Posterior cingulate gyrus (tissue), 11 donors: ENCODE measurements at regions not wholly inside any gene's neighbourhood (a gene's known extent, or its start where the extent isn't known, plus 50 kb on each side); places are given as distances from the start of the nearest gene placed in this dataset.
"Not testable (repeated sequence)": the region's sequence is repeated elsewhere in the genome, so short reads cannot be mapped to it uniquely, and the experiment has no call there.

Experiments used
- DNase-seq, 10 donors: peaks; one replicate each; pipeline versions ENCODE4 v3.0.0 to v3.0.0-alpha.2; 2020 to 2021; ENCODE audit warnings: mixed read lengths in 3 of 10
- intact Hi-C: fragments of 100-400 bp; cut with DNase I; formaldehyde crosslinking; loops from one replicate; pipeline ENCODE4 v1.15.1; 2023

- DNase-seq = peak in 3 of 10 donors; percentile 24 to 75 (median 61)
- intact Hi-C loops = no loop called here
These were observed 217.9 kb downstream of the VAPA start for GRCh38 chr18:10131460-10132395.

GRCh38 chr18:10133516-10133915 lies 219.7 kb downstream of the VAPA start:
- peak in 1 of 10 donors; percentile 21 for DNase-seq
- intact Hi-C loops = no loop called here

DNA sequence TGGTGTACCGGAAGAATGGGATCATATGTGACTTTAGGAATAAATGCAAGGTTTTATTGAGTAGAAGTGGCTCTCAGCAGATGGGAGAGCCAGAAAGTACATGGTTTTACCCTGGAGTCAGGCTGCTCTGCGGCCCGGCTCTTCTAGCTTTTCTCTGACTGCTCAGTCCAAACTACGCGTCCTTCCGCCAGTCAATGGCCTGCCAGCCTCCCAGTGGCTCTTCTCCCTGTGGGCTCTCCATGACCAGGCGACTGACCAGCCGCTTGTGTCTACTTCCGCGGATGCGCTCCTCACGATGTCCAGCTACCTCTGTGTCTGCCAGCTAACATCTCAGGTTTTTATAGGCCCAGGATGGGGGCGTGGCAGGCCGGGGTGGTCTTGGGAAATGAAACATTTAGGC lies 220.4 kb downstream of the VAPA start:
- intact Hi-C loops = no loop called here
- DNase-seq = peak in 1 of 10 donors; percentile 79

- intact Hi-C loops, DNase-seq: not testable (repeated sequence)
These were observed 220.9 kb downstream of the VAPA start for GRCh38 chr18:10134749-10135148.

GRCh38 chr18:10135302-10135926 lies 221.6 kb downstream of the VAPA start:
- DNase-seq = no peak

GRCh38 chr18:10138719-10139118 lies 224.9 kb downstream of the VAPA start:
- intact Hi-C loops = no loop called here
- DNase-seq = no peak

More at GRCh38 chr18:10135302-10135926, 221.6 kb downstream of the VAPA start:
- intact Hi-C loops = no loop called here

GRCh38 chr18:10139783-10140410 lies 226.1 kb downstream of the VAPA start:
- no peak for DNase-seq
- intact Hi-C loops = no loop called here

GRCh38 chr18:10140461-10141282 lies 226.9 kb downstream of the VAPA start:
- DNase-seq = no peak
- intact Hi-C loops = no loop called here

- intact Hi-C loops = no loop called here
- DNase-seq = no peak
These were observed 227.7 kb downstream of the VAPA start for GRCh38 chr18:10141559-10141958.

GRCh38 chr18:10142056-10142455 lies 228.2 kb downstream of the VAPA start:
- intact Hi-C loops = no loop called here
- DNase-seq = no peak

- intact Hi-C loops = no loop called here
- DNase-seq = no peak
These were observed 228.8 kb downstream of the VAPA start for GRCh38 chr18:10142496-10143160.

- intact Hi-C loops = no loop called here
- DNase-seq = no peak
These were observed 229.8 kb downstream of the VAPA start for GRCh38 chr18:10143596-10143995.

DNA sequence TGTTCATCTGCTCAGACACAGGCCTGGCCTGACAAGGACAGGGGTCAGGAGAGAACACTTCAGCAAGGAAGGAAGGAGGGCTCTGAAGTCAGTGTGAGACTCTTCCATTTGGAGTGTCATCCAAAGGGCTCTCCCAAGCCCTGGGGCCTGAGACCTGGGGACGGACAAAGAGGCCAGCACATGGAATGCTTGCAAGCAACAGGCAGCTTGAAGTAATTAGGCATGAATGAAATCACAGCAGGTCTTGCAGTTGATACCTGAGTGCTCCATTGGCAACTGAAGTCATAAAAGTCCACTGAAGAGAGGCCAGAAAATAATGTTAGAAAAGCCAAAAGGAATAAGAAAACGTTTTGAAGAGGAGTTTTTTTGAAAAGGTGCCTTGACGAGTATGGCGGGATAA lies 231.7 kb downstream of the VAPA start:
- no peak for DNase-seq
- intact Hi-C loops = no loop called here

DNA sequence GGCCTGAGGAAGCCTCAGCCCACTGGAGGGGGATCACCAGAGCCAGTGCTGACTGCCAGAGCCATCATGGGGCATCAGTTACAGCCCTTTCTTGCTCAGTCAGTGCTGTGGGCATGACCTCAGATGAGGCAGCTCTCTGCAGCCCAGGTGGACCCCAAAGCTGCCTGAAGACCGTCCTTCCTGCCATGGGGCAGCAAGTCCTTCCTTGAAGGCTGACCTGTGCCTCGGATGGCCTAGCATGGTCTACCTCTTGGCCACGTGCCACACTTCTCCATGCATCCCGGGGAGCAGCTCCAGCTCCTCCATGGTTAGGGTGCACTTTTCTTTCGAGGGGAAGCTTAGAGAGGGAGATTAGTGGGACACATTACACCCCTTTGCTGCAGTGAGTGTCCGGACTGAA lies 233.4 kb downstream of the VAPA start:
- intact Hi-C loops = no loop called here
- no peak for DNase-seq

DNA sequence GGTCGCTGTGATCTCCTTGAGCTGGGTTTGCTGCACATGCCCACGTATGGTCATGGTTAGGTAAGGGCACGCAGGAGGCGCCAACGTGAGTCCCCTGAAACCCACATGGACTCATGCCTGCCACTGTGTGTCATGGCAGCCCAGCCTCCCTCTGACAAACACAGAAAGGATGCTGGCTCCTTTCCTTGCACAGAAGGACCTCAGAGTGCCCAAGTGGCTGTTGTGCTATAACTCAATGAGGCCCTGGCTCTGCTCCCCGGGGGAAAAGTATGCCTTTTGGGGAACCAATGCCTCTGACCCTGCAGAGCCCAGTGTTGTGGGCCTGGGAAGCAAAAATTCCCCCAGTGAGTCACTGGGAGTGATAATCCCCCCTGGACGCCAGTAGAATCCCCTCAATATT lies 233.9 kb downstream of the VAPA start:
- intact Hi-C loops = no loop called here
- DNase-seq = no peak

DNA sequence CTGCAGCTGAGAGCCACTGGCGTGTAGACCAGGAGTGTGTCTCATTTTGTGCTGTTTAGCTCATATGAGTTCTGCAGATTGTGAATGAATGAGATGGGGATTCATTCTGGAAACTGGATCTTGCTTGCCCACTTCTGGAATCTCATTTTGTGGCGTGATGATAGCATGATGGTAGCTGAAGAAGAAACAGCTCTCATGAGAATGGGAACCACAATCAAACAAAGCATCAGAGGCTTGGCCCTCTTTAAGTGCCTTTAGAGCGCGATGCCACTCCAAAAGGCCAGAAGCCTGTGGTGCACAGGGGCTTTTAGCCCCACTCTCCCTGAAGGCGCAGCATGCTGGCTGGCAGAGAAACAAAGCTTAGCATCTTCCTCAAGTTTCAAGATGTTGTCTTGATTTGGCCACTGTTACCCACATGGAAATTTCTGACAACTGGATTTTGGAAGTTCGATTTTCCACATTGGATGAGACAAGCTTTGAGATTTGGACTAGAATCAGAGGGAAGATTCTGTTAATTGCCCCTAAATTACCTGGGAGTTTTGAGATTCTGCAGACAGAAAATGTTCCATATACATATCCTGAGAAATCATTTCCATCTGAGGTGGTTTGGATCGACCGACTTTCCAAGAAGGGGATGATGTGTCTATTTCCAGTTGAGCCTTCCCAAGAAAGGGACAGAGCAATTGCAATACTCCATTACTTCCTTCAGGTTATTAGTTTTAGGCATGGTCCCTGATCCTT lies 234.5 kb downstream of the VAPA start:
- intact Hi-C loops = no loop called here
- no peak for DNase-seq

DNA sequence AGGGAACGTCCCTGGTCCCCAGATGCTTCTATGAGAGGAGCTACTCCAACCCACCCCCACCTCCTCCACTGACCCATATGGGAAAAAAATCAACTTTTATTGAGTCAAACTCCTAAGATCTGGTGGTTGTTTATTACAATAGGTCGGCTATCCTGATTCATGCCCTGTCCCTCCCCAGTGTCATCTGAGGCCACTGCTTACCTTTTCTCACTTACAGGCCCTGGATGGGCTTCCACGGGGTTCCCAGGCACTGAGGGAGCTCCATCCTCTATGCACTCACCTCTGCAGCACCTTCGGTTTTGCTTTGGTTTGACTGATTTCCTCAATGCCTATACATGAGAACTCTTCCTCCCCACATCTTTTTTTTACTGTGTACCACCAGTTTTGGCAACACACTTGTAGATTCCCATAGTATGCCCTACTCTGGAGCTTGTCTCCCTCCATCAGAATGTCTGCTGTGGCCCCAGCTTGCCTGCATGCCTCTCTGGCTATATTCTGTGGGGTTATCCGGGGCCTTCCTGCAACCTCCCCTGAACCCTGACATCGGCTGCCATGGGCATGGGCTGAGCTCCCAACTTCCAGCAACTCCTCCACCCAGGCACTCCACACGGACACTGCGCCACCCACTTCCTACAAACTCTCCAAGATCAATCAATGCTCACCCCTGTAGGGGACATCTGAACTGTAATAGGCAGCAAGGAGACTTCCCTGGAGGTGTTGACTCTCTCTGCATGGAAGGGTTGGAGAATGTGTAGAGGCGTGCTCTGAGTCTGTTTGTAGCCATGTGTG lies 236.1 kb downstream of the VAPA start:
- DNase-seq = no peak
- intact Hi-C loops = no loop called here

DNA sequence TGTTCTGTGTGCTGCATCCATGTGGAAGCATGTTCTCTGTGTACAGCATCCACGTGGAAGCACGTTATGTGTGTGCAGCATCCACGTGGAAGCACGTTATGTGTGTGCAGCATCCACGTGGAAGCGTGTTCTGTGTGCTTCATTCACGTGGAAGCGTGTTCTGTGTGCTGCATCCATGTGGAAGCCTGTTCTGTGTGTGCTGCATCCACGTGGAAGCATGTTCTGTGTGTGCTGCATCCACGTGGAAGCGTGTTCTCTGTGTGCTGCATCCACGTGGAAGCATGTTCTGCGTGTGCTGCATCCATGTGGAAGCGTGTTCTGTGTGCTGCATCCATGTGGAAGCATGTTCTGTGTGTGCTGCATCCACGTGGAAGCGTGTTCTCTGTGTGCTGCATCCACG lies 236.8 kb downstream of the VAPA start:
- DNase-seq, intact Hi-C loops: not testable (repeated sequence)

DNA sequence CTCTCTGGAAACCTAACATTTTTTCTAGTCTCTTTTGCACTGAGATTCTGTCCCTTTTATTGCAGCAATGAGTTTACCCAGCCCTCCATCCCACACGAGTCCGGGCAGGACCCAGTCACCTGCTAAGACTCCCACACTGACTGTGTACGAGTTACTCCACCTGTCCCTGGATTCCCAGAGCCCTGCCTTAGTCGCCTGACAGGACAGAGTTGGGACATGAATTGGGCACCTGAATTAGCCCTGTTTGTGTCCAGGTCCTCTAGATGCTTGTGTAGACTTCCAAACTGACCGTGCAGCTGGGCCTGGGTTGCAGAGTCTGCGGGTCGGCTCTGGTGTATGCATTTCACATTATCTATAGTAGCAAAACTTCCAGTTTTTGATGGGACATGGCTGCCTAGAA lies 238.7 kb downstream of the VAPA start:
- DNase-seq = no peak
- intact Hi-C loops = no loop called here
